Osteoblast (primary cell): ENCODE measurements at regions not wholly inside any gene's neighbourhood (a gene's known extent, or its start where the extent isn't known, plus 50 kb on each side); places are given as distances from the start of the nearest gene placed in this dataset.

Experiments used
- DNase-seq: peaks from one replicate; pipeline ENCODE4 v3.0.0; 2011; ENCODE audit warnings: low spot score, mixed read lengths; ENCODE audit not compliant: insufficient read length; ENCODE audit errors: missing footprints
- H2AFZ ChIP-seq: 2 replicates; pipeline ENCODE4 v1.6.0; 2011; ENCODE audit warnings: mild to moderate bottlenecking, low read length
- H3K27ac ChIP-seq: 2 replicates; pipeline ENCODE4 v1.5.1; 2011; ENCODE audit warnings: mild to moderate bottlenecking, low read depth, low read length, moderate library complexity
- H3K27me3 ChIP-seq: 2 replicates; pipeline ENCODE4 v1.6.0; 2012; ENCODE audit warnings: mild to moderate bottlenecking, control low read depth, inconsistent platforms, low read length, moderate library complexity; ENCODE audit not compliant: insufficient read depth
- H3K36me3 ChIP-seq: 2 replicates; pipeline ENCODE4 v1.5.1; 2011; ENCODE audit warnings: mild to moderate bottlenecking, low read length, control low read depth, moderate library complexity; ENCODE audit not compliant: insufficient read depth
- H3K4me1 ChIP-seq: 2 replicates; pipeline ENCODE4 v1.5.1; 2011; ENCODE audit warnings: mild to moderate bottlenecking, low read length, control low read depth, moderate library complexity; ENCODE audit not compliant: insufficient read depth
- H3K4me2 ChIP-seq: 2 replicates; pipeline ENCODE4 v1.6.0; 2011; ENCODE audit warnings: mild to moderate bottlenecking, low read length; ENCODE audit not compliant: insufficient read depth
- H3K4me3 ChIP-seq: fragments of 200-600 bp; sonication (generic); 3 replicates; pipeline ENCODE4 v1.5.1; 2012; ENCODE audit warnings: mild to moderate bottlenecking, low read length, inconsistent platforms; ENCODE audit not compliant: insufficient read depth
- H3K79me2 ChIP-seq: 2 replicates; pipeline ENCODE4 v1.6.0; 2012; ENCODE audit warnings: mild to moderate bottlenecking, low read length, control low read depth, inconsistent platforms; ENCODE audit not compliant: insufficient read depth
- H3K9me3 ChIP-seq: 2 replicates; pipeline ENCODE4 v1.5.1; 2011; ENCODE audit warnings: low read depth, low read length, control low read depth
- H4K20me1 ChIP-seq: 2 replicates; pipeline ENCODE4 v1.6.0; 2012; ENCODE audit warnings: mild to moderate bottlenecking, low read length, control low read depth; ENCODE audit not compliant: insufficient read depth
- CTCF ChIP-seq: IDR thresholded peaks from 2 replicates; pipeline ENCODE4 v1.5.1; 2011; ENCODE audit warnings: mild to moderate bottlenecking, low read depth, low read length, moderate library complexity; ENCODE audit errors: extremely low read depth

- H3K4me2 ChIP-seq: no peak overlapping the region
- H2AFZ ChIP-seq: no peak overlapping the region
- no peaks in the 10 kb centered on the region for H3K79me2 ChIP-seq
- H3K36me3 ChIP-seq: no peaks in the 10 kb centered on the region
- H4K20me1 ChIP-seq: no peaks in the 10 kb centered on the region
- no peaks in the 10 kb centered on the region for H3K9me3 ChIP-seq
- no peak for TF ChIP-seq CTCF
- H3K27me3 ChIP-seq: no peaks in the 10 kb centered on the region
- no peak overlapping the region for H3K27ac ChIP-seq
- DNase-seq: no peak
- H3K4me1 ChIP-seq: peaks cover 23% of the 10 kb centered on the region
- no peak overlapping the region for H3K4me3 ChIP-seq
Observed at GRCh38 chr4:145302725-145303124, 122.3 kb upstream of the OTUD4 start.

DNA sequence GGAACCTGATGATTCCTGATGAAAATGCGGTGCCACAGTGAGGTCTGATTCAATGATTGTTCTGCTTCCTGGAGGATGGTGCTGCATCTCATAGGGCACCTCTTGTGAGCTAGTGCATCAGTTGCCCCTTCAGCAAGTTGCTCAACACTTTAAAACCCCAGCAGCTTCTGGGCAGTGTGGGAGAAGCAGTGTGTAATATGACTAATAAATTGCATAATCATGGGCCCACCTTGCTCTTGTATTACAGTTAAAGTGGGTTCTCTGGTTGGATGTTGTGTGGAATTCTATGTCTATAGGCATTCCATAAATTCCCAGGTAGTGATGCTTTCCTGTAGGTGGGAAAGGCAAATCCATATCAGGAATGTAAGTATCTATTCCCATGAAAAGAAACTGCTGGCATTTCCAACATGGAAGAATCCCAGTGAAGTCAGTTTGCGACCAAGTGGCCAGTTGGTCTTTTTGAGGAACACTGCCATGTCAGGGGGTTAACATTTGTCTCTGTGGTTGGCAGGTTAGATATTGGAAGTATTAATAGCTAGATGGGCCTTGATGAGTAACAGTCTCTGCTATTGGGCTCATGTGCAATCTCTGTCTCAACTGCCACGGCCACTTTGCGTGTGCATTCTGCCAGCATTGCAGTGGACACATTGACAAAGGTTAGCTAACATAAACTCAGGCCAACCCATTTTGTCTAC, 121.1 kb upstream of the OTUD4 start:
- peaks cover 23% of the 10 kb centered on the region for H3K4me1 ChIP-seq
- H4K20me1 ChIP-seq: no peaks in the 10 kb centered on the region
- H3K79me2 ChIP-seq: no peaks in the 10 kb centered on the region
- no peak overlapping the region for H2AFZ ChIP-seq
- no peaks in the 10 kb centered on the region for H3K27me3 ChIP-seq
- TF ChIP-seq CTCF: no peak
- no peaks in the 10 kb centered on the region for H3K36me3 ChIP-seq
- no peak overlapping the region for H3K4me3 ChIP-seq
- H3K9me3 ChIP-seq: no peaks in the 10 kb centered on the region
- H3K27ac ChIP-seq: no peak overlapping the region
- no peak for DNase-seq
- no peak overlapping the region for H3K4me2 ChIP-seq

DNA sequence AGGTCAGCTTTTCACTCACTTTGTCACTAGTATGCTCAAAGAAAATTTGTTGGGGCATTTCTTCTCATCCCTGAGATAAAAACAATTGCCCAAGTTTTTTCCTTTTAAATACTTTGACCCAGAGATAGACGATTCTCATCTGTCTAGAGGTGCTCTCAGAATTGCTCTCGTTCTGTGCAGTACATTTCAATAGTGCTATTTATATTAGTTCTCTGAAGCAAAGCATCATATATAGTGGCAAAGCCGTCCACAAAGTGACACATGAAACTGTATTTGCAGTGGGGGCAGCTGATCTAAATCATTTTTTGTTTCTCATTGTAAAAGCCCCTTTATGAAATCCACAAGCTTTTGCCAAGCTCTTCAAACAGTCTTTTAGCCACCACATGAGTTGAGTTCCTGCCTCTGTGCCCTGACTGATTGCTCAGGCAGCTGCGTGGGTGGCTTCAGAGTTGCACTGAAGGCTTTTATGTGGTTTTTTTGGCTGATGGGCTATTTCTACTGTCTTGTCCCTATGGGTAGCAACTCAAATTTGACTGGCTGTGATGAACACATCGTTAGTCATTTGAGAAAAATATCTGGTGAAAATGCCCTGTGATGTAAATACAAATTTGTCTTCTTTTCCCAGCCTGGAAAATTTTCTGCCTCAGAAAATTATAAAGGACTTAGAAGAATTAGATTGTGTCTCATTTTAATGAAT, 119.1 kb upstream of the OTUD4 start:
- no peak for TF ChIP-seq CTCF
- H3K27ac ChIP-seq: peak overlapping the region; percentile 82
- peaks cover 23% of the 10 kb centered on the region for H3K4me1 ChIP-seq
- H4K20me1 ChIP-seq: no peaks in the 10 kb centered on the region
- no peaks in the 10 kb centered on the region for H3K9me3 ChIP-seq
- DNase-seq: peak; percentile 78
- no peaks in the 10 kb centered on the region for H3K79me2 ChIP-seq
- no peaks in the 10 kb centered on the region for H3K27me3 ChIP-seq
- no peaks in the 10 kb centered on the region for H3K36me3 ChIP-seq
- H2AFZ ChIP-seq: no peak overlapping the region
- H3K4me3 ChIP-seq: peak overlapping the region; percentile 4
- H3K4me2 ChIP-seq: peak overlapping the region; percentile 75

GRCh38 chr4:145298885-145299284, 118.5 kb upstream of the OTUD4 start:
- no peak for TF ChIP-seq CTCF
- peak overlapping the region; percentile 82 for H3K27ac ChIP-seq

More at GRCh38 chr4:145298885-145299284, 118.5 kb upstream of the OTUD4 start:
- no peak for DNase-seq
- no peaks in the 10 kb centered on the region for H4K20me1 ChIP-seq
- no peaks in the 10 kb centered on the region for H3K36me3 ChIP-seq
- H3K4me1 ChIP-seq: peaks cover 25% of the 10 kb centered on the region
- H3K27me3 ChIP-seq: no peaks in the 10 kb centered on the region
- peak overlapping the region; percentile 75 for H3K4me2 ChIP-seq
- H3K9me3 ChIP-seq: no peaks in the 10 kb centered on the region
- H3K79me2 ChIP-seq: no peaks in the 10 kb centered on the region
- no peak overlapping the region for H2AFZ ChIP-seq
- no peak overlapping the region for H3K4me3 ChIP-seq
